Fibroblast of lung (primary cell): ENCODE measurements at regions not wholly inside any gene's neighbourhood (a gene's known extent, or its start where the extent isn't known, plus 50 kb on each side); places are given as distances from the start of the nearest gene placed in this dataset.
A peak's percentile ranks its signal among the peaks of the same experiment; 100 is the strongest.

Experiments used
- DNase-seq, 2 donors: peaks; one replicate each; pipeline versions ENCODE4 v3.0.0 to v3.0.0-alpha.2; 2010; ENCODE audit warnings: low read depth in 2 of 2
- H2AFZ ChIP-seq: 2 replicates; pipeline ENCODE4 v1.5.1; 2012; ENCODE audit warnings: low read length, control low read depth, inconsistent platforms
- H3K27ac ChIP-seq: 2 replicates; pipeline ENCODE4 v1.5.1; 2011; ENCODE audit warnings: low read length, control low read depth; ENCODE audit not compliant: insufficient read depth
- H3K27me3 ChIP-seq: 2 replicates; pipeline ENCODE4 v1.5.1; 2011; ENCODE audit warnings: mild to moderate bottlenecking, low read length; ENCODE audit not compliant: control insufficient read depth, insufficient read depth
- H3K36me3 ChIP-seq: 2 replicates; pipeline ENCODE4 v1.5.1; 2011; ENCODE audit warnings: low read length; ENCODE audit not compliant: control insufficient read depth, insufficient read depth
- H3K4me1 ChIP-seq: 2 replicates; pipeline ENCODE4 v1.5.1; 2011; ENCODE audit warnings: low read length; ENCODE audit not compliant: control insufficient read depth, insufficient read depth; ENCODE audit errors: extremely low read depth
- H3K4me2 ChIP-seq: 2 replicates; pipeline ENCODE4 v1.5.1; 2011; ENCODE audit warnings: low read length, control low read depth; ENCODE audit not compliant: insufficient read depth; ENCODE audit errors: extremely low read depth
- H3K4me3 ChIP-seq, 4 experiments: fragments of 200-600 bp in 1 of 4; sonication (generic) in 1 of 4; replicated peaks in 1 of 4; 2 replicates each; pipeline ENCODE4 v1.5.1; 2011 to 2016; ENCODE audit warnings: low read length in 4 of 4, low read depth in 3 of 4, mild to moderate bottlenecking in 3 of 4, control low read depth in 2 of 4, inconsistent platforms in 1 of 4, mixed read lengths in 1 of 4; ENCODE audit not compliant: insufficient read depth in 1 of 4; ENCODE audit errors: control extremely low read depth in 1 of 4
- H3K79me2 ChIP-seq: 2 replicates; pipeline ENCODE4 v1.5.1; 2012; ENCODE audit warnings: mild to moderate bottlenecking, low read length, inconsistent platforms; ENCODE audit not compliant: control insufficient read depth, insufficient read depth
- H3K9ac ChIP-seq: 2 replicates; pipeline ENCODE4 v1.5.1; 2011; ENCODE audit warnings: mild to moderate bottlenecking, low read length, control low read depth; ENCODE audit not compliant: insufficient read depth
- H3K9me3 ChIP-seq: 2 replicates; pipeline ENCODE4 v1.5.1; 2012; ENCODE audit warnings: low read depth, low read length; ENCODE audit not compliant: control insufficient read depth, insufficient read depth
- H4K20me1 ChIP-seq: 2 replicates; pipeline ENCODE4 v1.5.1; 2011; ENCODE audit warnings: low read length; ENCODE audit not compliant: control insufficient read depth, insufficient read depth; ENCODE audit errors: extremely low read depth
- EZH2 ChIP-seq: IDR thresholded peaks from 2 replicates; pipeline ENCODE4 v1.5.1; 2012; ENCODE audit warnings: low read length, control low read depth, mild to moderate bottlenecking; ENCODE audit errors: missing control alignments
- TF ChIP-seq, protein P1 (sequence below), 2 donors: IDR thresholded peaks in 1 of 2; conservative IDR thresholded peaks in 1 of 2; 1 replicate in 1 of 2; 2 replicates in 1 of 2; pipeline ENCODE4 v1.5.1; 2011 to 2012; ENCODE audit warnings: low read length in 2 of 2, control low read depth in 1 of 2, inconsistent platforms in 1 of 2, low read depth in 1 of 2, mild to moderate bottlenecking in 1 of 2

DNA sequence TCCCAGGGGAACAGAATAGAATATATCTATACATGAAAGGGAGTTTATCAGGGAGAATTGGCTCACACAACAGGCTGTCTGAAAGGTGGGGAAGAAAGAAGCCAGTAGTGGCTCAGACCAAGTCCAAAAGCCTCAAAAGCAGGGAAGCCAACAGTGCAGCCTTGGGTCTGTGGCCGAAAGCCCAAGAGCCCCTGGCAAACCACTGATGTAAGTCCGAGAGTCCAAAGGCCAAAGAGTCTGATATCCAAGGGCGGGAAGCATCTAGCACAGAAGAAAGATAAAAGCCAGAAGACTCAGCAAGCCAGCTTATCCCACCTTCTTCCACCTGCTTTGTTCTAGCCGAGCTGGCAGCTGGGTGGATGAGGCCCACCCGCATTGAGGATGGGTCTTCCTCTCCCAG lies 172.5 kb downstream of the CCDC71L start:
- DNase-seq = no peak
- Histone ChIP-seq H2AFZ (no peak overlapping the region), H3K27me3 (no peaks in the 10 kb centered on the region), H3K36me3 (no peaks in the 10 kb centered on the region), H3K4me3 (no peak overlapping the region), H3K9ac (no peak overlapping the region), H3K79me2 (no peaks in the 10 kb centered on the region), H4K20me1 (no peaks in the 10 kb centered on the region), H3K9me3 (no peaks in the 10 kb centered on the region), H3K4me2 (no peak overlapping the region), H3K27ac (no peak overlapping the region), H3K4me1 (peaks cover 20% of the 10 kb centered on the region)
- TF ChIP-seq, protein P1, sequence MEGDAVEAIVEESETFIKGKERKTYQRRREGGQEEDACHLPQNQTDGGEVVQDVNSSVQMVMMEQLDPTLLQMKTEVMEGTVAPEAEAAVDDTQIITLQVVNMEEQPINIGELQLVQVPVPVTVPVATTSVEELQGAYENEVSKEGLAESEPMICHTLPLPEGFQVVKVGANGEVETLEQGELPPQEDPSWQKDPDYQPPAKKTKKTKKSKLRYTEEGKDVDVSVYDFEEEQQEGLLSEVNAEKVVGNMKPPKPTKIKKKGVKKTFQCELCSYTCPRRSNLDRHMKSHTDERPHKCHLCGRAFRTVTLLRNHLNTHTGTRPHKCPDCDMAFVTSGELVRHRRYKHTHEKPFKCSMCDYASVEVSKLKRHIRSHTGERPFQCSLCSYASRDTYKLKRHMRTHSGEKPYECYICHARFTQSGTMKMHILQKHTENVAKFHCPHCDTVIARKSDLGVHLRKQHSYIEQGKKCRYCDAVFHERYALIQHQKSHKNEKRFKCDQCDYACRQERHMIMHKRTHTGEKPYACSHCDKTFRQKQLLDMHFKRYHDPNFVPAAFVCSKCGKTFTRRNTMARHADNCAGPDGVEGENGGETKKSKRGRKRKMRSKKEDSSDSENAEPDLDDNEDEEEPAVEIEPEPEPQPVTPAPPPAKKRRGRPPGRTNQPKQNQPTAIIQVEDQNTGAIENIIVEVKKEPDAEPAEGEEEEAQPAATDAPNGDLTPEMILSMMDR (conservative IDR thresholded peaks at IDR 0.05 in 1 of 2, IDR thresholded peaks at IDR 0.05 in 1 of 2; ENCODE audit: low read depth in 1 of 2, low read length in 2 of 2) = no peak
- no peak for TF ChIP-seq EZH2

DNA sequence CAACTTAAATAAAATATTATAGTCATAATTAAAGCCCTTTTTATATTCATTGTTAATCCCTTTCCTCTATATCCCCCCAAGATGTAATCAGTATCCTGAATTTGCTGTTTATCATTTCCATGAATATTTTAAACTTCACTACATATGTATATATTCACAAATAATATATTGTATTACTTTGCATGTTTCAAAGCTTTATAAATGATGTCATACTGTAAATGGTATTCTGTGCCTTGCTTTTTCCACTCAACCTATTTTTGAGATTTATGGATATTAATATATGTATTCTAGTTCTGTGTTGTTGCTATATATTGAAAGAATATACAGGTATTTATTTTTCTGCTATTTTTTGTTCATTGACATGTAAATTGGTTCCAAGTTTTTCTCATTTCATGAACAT lies 173.1 kb downstream of the CCDC71L start:
- Histone ChIP-seq H3K9me3 (no peaks in the 10 kb centered on the region), H3K9ac (no peak overlapping the region), H3K36me3 (no peaks in the 10 kb centered on the region), H3K4me1 (peaks cover 20% of the 10 kb centered on the region), H3K27me3 (no peaks in the 10 kb centered on the region), H2AFZ (no peak overlapping the region), H4K20me1 (no peaks in the 10 kb centered on the region), H3K79me2 (no peaks in the 10 kb centered on the region), H3K4me3 (no peak overlapping the region), H3K27ac (no peak overlapping the region), H3K4me2 (no peak overlapping the region)
- TF ChIP-seq EZH2 = no peak
- TF ChIP-seq, protein P1 (conservative IDR thresholded peaks at IDR 0.05 in 1 of 2, IDR thresholded peaks at IDR 0.05 in 1 of 2; ENCODE audit: low read depth in 1 of 2, low read length in 2 of 2) = no peak
- no peak for DNase-seq

DNA sequence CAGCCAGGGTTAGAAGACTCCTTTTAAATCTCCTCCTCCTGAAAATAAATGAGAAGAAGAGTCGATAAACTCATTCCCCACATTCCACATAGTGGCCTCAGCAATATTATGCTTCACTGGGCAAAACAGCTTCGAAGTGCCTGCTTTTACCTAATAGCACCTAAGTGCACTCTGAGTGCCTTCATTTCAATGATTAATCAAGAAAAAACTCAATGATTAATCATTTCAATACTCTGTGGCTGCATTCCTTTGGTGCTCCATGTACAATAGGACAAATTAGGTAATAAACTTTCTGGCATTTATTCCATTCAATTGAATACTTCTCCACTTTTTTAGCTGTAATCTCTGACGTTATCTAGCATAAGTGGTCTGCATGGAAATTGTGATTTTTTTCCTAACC lies 174.6 kb downstream of the CCDC71L start:
- H3K4me2 ChIP-seq = no peak overlapping the region
- no peaks in the 10 kb centered on the region for H3K79me2 ChIP-seq
- H3K4me3 ChIP-seq = no peak overlapping the region
- H3K27me3 ChIP-seq = no peaks in the 10 kb centered on the region
- H4K20me1 ChIP-seq = no peaks in the 10 kb centered on the region
- peak; percentile 15 to 96 for DNase-seq
- no peaks in the 10 kb centered on the region for H3K36me3 ChIP-seq
- peak overlapping the region; percentile 45 for H3K27ac ChIP-seq
- TF ChIP-seq EZH2 = no peak
- TF ChIP-seq, protein P1 (conservative IDR thresholded peaks at IDR 0.05 in 1 of 2, IDR thresholded peaks at IDR 0.05 in 1 of 2; ENCODE audit: low read depth in 1 of 2, low read length in 2 of 2) = no peak
- H3K9ac ChIP-seq = no peak overlapping the region
- H3K9me3 ChIP-seq = no peaks in the 10 kb centered on the region
- H2AFZ ChIP-seq = no peak overlapping the region
- peaks cover 20% of the 10 kb centered on the region for H3K4me1 ChIP-seq
